H1 (cell line): ENCODE measurements at regions not wholly inside any gene's neighbourhood (a gene's known extent, or its start where the extent isn't known, plus 50 kb on each side); places are given as distances from the start of the nearest gene placed in this dataset.

ENCODE experiments used
- CTCF ChIA-PET: fragments of 300-600 bp; sonication (Branson Sonifier 250); formaldehyde crosslinking; loops from one replicate; lab custom pipeline; 2021; ENCODE audit not compliant: partially characterized antibody; lab: Charles Lee
- POLR2A ChIA-PET: fragments of 300-600 bp; sonication (Branson Sonifier 250); formaldehyde crosslinking; loops from one replicate; lab custom pipeline; 2021; ENCODE audit warnings: inconsistent platforms; ENCODE audit not compliant: partially characterized antibody; lab: Charles Lee
- DNase-seq, 2 experiments: peaks; one replicate each; pipeline versions ENCODE4 v3.0.0 to v3.0.0-alpha.2; 2010 to 2022; ENCODE audit warnings: low spot score in 2 of 2, low read depth in 1 of 2, mixed read lengths in 1 of 2
- FAIRE-seq: peaks from 2 replicates; lab custom pipeline; 2011; peaks lifted over from hg19 to GRCh38; lab: Jason Lieb, UNC
- H2AFZ ChIP-seq: 2 replicates; pipeline ENCODE4 v1.8.1; 2012; ENCODE audit warnings: low read length, inconsistent platforms
- H2AK5ac ChIP-seq: 2 replicates; pipeline ENCODE4 v1.6.1; 2013; ENCODE audit warnings: low read depth, low read length
- H2BK120ac ChIP-seq: replicated peaks from 2 replicates; pipeline ENCODE3; 2013; ENCODE audit warnings: low read depth, low read length, inconsistent platforms
- H2BK12ac ChIP-seq: 2 replicates; pipeline ENCODE4 v1.6.1; 2013; ENCODE audit warnings: low read depth, low read length
- H2BK15ac ChIP-seq: 2 replicates; pipeline ENCODE4 v1.6.1; 2013; ENCODE audit warnings: low read length
- H2BK20ac ChIP-seq: 2 replicates; pipeline ENCODE4 v1.6.1; 2013; ENCODE audit warnings: low read length
- H2BK5ac ChIP-seq: 2 replicates; pipeline ENCODE4 v1.6.1; 2013; ENCODE audit warnings: low read depth, low read length
- H3K14ac ChIP-seq: 2 replicates; pipeline ENCODE4 v1.6.1; 2013; ENCODE audit warnings: inconsistent platforms; ENCODE audit not compliant: insufficient read length
- H3K18ac ChIP-seq: 2 replicates; pipeline ENCODE4 v1.6.1; 2013; ENCODE audit warnings: low read length; ENCODE audit errors: extremely low read depth
- H3K23ac ChIP-seq: 2 replicates; pipeline ENCODE4 v1.6.1; 2013; ENCODE audit warnings: inconsistent platforms; ENCODE audit not compliant: insufficient read length
- H3K23me2 ChIP-seq: 2 replicates; pipeline ENCODE4 v1.6.1; 2013; ENCODE audit warnings: low read depth, low read length
- H3K27ac ChIP-seq: 2 replicates; pipeline ENCODE4 v1.6.1; 2011; ENCODE audit warnings: low read depth, low read length, inconsistent platforms
- H3K27me3 ChIP-seq, 4 experiments: replicated peaks in 1 of 4; 1 replicate in 1 of 4; 2 replicates in 3 of 4; pipeline versions ENCODE4 v1.6.1 to v1.8.1; 2011 to 2013; ENCODE audit warnings: low read length in 3 of 4, mild to moderate bottlenecking in 3 of 4, inconsistent platforms in 2 of 4, mixed read lengths in 2 of 4, moderate library complexity in 1 of 4; ENCODE audit not compliant: control insufficient read depth in 3 of 4, insufficient read depth in 3 of 4; ENCODE audit errors: extremely low read depth in 1 of 4
- H3K36me3 ChIP-seq, 4 experiments: 2 replicates each; pipeline versions ENCODE4 v1.6.1 to v1.8.1; 2011 to 2013; ENCODE audit warnings: mild to moderate bottlenecking in 4 of 4, low read length in 3 of 4, moderate library complexity in 2 of 4, control low read depth in 1 of 4, inconsistent platforms in 1 of 4; ENCODE audit not compliant: insufficient read depth in 4 of 4, control insufficient read depth in 2 of 4
- H3K4ac ChIP-seq: replicated peaks from 2 replicates; pipeline ENCODE3; 2013; ENCODE audit warnings: low read length, low read depth, mixed read lengths, inconsistent platforms; ENCODE audit not compliant: insufficient read length
- H3K4me1 ChIP-seq, 4 experiments: replicated peaks in 1 of 4; 1 replicate in 1 of 4; 2 replicates in 3 of 4; pipeline versions ENCODE4 v1.6.1 to v1.8.1; 2011 to 2013; ENCODE audit warnings: low read length in 3 of 4, inconsistent platforms in 2 of 4, mixed read lengths in 1 of 4; ENCODE audit not compliant: insufficient read depth in 4 of 4, control insufficient read depth in 3 of 4
- H3K4me2 ChIP-seq, 2 experiments: 2 replicates each; pipeline versions ENCODE4 v1.6.1 to v1.8.1; 2011 to 2013; ENCODE audit warnings: low read depth in 2 of 2, low read length in 2 of 2, control low read depth in 1 of 2, inconsistent platforms in 1 of 2, mild to moderate bottlenecking in 1 of 2; ENCODE audit not compliant: insufficient read depth in 1 of 2
- H3K4me3 ChIP-seq, 4 experiments: fragments of 200-600, 300-600 bp in 1 of 4; sonication (generic), shearing (Covaris generic), sonication (Bioruptor Twin) in 1 of 4; 2 replicates each; pipeline versions ENCODE4 v1.5.1 to v1.8.1; 2011 to 2016; ENCODE audit warnings: low read length in 4 of 4, low read depth in 3 of 4, control low read depth in 2 of 4, inconsistent platforms in 2 of 4, mild to moderate bottlenecking in 2 of 4, mixed read lengths in 1 of 4, moderate library complexity in 1 of 4; ENCODE audit not compliant: insufficient read depth in 2 of 4; ENCODE audit errors: extremely low read depth in 1 of 4
- H3K56ac ChIP-seq: replicated peaks from 2 replicates; pipeline ENCODE3; 2013; ENCODE audit warnings: low read depth, mild to moderate bottlenecking, mixed read lengths, low read length, inconsistent platforms; ENCODE audit not compliant: insufficient read length
- H3K79me1 ChIP-seq: 2 replicates; pipeline ENCODE4 v1.6.1; 2013; ENCODE audit warnings: low read depth, low read length, control low read depth
- H3K79me2 ChIP-seq, 2 experiments: 2 replicates each; pipeline versions ENCODE4 v1.6.1 to v1.8.1; 2012 to 2013; ENCODE audit warnings: low read length in 2 of 2, mild to moderate bottlenecking in 2 of 2, inconsistent platforms in 1 of 2; ENCODE audit not compliant: insufficient read depth in 2 of 2, control insufficient read depth in 1 of 2
- H3K9ac ChIP-seq, 4 experiments: replicated peaks in 1 of 4; 1 replicate in 1 of 4; 2 replicates in 3 of 4; pipeline versions ENCODE4 v1.6.1 to v1.8.1; 2011 to 2013; ENCODE audit warnings: low read depth in 3 of 4, low read length in 3 of 4, control low read depth in 2 of 4, mild to moderate bottlenecking in 2 of 4, moderate library complexity in 2 of 4, inconsistent platforms in 1 of 4; ENCODE audit errors: extremely low read depth in 1 of 4
- H3K9me3 ChIP-seq, 2 experiments: 2 replicates each; pipeline versions ENCODE4 v1.6.1 to v1.8.1; 2012 to 2013; ENCODE audit warnings: mild to moderate bottlenecking in 2 of 2, moderate library complexity in 2 of 2, control low read depth in 1 of 2, inconsistent platforms in 1 of 2, low read depth in 1 of 2, low read length in 1 of 2, mixed read lengths in 1 of 2; ENCODE audit not compliant: insufficient read depth in 2 of 2
- H4K20me1 ChIP-seq, 2 experiments: replicated peaks in 1 of 2; 2 replicates each; pipeline versions ENCODE3 to v1.8.1; 2011 to 2013; ENCODE audit warnings: inconsistent platforms in 2 of 2, low read length in 2 of 2, mild to moderate bottlenecking in 1 of 2; ENCODE audit not compliant: insufficient read depth in 2 of 2, control insufficient read depth in 1 of 2
- H4K5ac ChIP-seq: 2 replicates; pipeline ENCODE4 v1.6.1; 2013; ENCODE audit warnings: low read length, low read depth, mixed read lengths, inconsistent platforms; ENCODE audit not compliant: insufficient read length
- H4K8ac ChIP-seq: 2 replicates; pipeline ENCODE4 v1.8.0; 2013; ENCODE audit warnings: mild to moderate bottlenecking, moderate library complexity, low read length, inconsistent platforms; ENCODE audit not compliant: insufficient read depth; ENCODE audit errors: extremely low read depth
- H4K91ac ChIP-seq: replicated peaks from 2 replicates; pipeline ENCODE3; 2013; ENCODE audit warnings: low read length, mixed read lengths, inconsistent platforms; ENCODE audit not compliant: insufficient read length
- ASH2L ChIP-seq: fragments of 200-600, 300-600 bp; sonication (generic); IDR thresholded peaks from one replicate; pipeline ENCODE4 v1.7.1; 2017; ENCODE audit warnings: low read length
- BACH1 ChIP-seq: IDR thresholded peaks from 2 replicates; pipeline ENCODE4 v1.6.1; 2012; ENCODE audit warnings: low read length, improper control_type of control experiment
- CBX5 ChIP-seq: fragments of 300-800, 300-1000 bp; sonication (generic); IDR thresholded peaks from 2 replicates; pipeline ENCODE4 v1.7.1; 2016; ENCODE audit warnings: antibody characterized with exemption, low read length, low read depth
- CHD1 ChIP-seq: IDR thresholded peaks from 2 replicates; pipeline ENCODE4 v1.6.1; 2012; ENCODE audit warnings: low read depth, low read length, improper control_type of control experiment
- GABPA ChIP-seq: IDR thresholded peaks from 2 replicates; pipeline ENCODE4 v1.6.1; 2011; ENCODE audit warnings: mild to moderate bottlenecking, low read length, moderate library complexity, borderline replicate concordance; ENCODE audit not compliant: insufficient read depth
- KDM4A ChIP-seq: IDR thresholded peaks from one replicate; pipeline ENCODE4 v1.7.1; 2012; ENCODE audit warnings: low read depth, mild to moderate bottlenecking, moderate library complexity, low read length, inconsistent platforms; ENCODE audit not compliant: severe bottlenecking
- NANOG ChIP-seq: IDR thresholded peaks from 2 replicates; pipeline ENCODE4 v1.6.1; 2011; ENCODE audit warnings: low read length, low read depth, mild to moderate bottlenecking, inconsistent platforms; ENCODE audit not compliant: insufficient read depth, poor library complexity, severe bottlenecking
- SIN3A ChIP-seq, 2 experiments: IDR thresholded peaks in 1 of 2; conservative IDR thresholded peaks in 1 of 2; 2 replicates each; pipeline ENCODE4 v1.6.1; 2011 to 2012; ENCODE audit warnings: low read length in 2 of 2, improper control_type of control experiment in 1 of 2, low read depth in 1 of 2, mild to moderate bottlenecking in 1 of 2
- SUZ12 ChIP-seq: fragments of 200-600 bp; sonication (generic); IDR thresholded peaks from 2 replicates; pipeline ENCODE4 v1.6.1; 2012; ENCODE audit warnings: mild to moderate bottlenecking, inconsistent platforms, low read length, moderate library complexity, mixed read lengths
- TAF1 ChIP-seq: IDR thresholded peaks from 2 replicates; pipeline ENCODE4 v1.6.1; 2011; ENCODE audit warnings: mild to moderate bottlenecking, low read depth, low read length
- TAF7 ChIP-seq: optimal IDR thresholded peaks from 2 replicates; pipeline ENCODE3; 2011; ENCODE audit warnings: low read depth, mild to moderate bottlenecking, inconsistent platforms, low read length, moderate library complexity, borderline replicate concordance
- TBP ChIP-seq: IDR thresholded peaks from 2 replicates; pipeline ENCODE4 v1.6.1; 2011; ENCODE audit warnings: low read depth, low read length, improper control_type of control experiment
- TEAD4 ChIP-seq: IDR thresholded peaks from 2 replicates; pipeline ENCODE4 v1.6.1; 2012; ENCODE audit warnings: low read depth, low read length, inconsistent platforms, mixed read lengths
- WGBS, 2 experiments: shearing (Covaris generic) in 1 of 2; methylation state at CpG; one replicate each; pipeline versions ENCODE4 v1.1.6 to v1.1.7; 2013 to 2015; ENCODE audit warnings: low lambda C conversion rate in 2 of 2, mixed read lengths in 2 of 2, inconsistent platforms in 1 of 2, low coverage in 1 of 2, missing lambda C conversion rate in 1 of 2; ENCODE audit not compliant: insufficient replicate concordance in 2 of 2, insufficient coverage in 1 of 2, insufficient read length in 1 of 2; ENCODE audit errors: extremely low coverage in 1 of 2, missing lambda C conversion rate in 1 of 2; 5-methylcytosine and 5-hydroxymethylcytosine counted together

DNA sequence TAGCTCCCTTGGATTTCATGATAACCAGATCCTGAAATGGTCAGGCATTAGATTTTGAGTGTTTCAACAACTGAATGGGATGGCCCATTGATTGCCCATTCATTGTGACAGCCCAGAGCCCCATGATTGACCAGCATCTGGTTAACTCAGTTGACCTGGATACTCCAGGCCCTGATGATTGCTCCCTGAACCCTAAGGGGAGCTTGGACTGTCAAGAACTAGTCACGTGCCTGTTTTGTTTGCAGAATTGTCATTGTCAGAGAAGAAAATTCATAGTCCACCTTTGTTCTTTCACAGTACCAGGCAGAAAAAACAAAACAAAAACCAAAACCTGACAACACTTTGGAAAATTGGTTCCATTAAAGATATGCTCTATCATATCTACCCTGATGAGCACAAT is 241.3 kb upstream of the ONECUT1 start:
- no peaks in the 10 kb centered on the region for H3K79me1 ChIP-seq
- no peak overlapping the region for H2BK15ac ChIP-seq
- H3K18ac ChIP-seq: no peak overlapping the region
- FAIRE-seq: no peak
- no peak overlapping the region for H2BK5ac ChIP-seq
- H3K9me3 ChIP-seq: no peaks in the 10 kb centered on the region
- WGBS, 2 experiments: 95% methylated on average over 1 of the region's 1 CpG; no CpG with 5 or more reads in 1 of the 2 experiments
- no peak for TF ChIP-seq SIN3A (conservative IDR thresholded peaks at IDR 0.05 in 1 of 2, IDR thresholded peaks at IDR 0.05 in 1 of 2; ENCODE audit: low read depth in 1 of 2, low read length in 2 of 2)
- no peak for TF ChIP-seq TEAD4
- no peak for TF ChIP-seq GABPA
- TF ChIP-seq TAF1: no peak
- no peak for TF ChIP-seq CHD1
- TF ChIP-seq KDM4A: no peak
- no peak for TF ChIP-seq ASH2L
- TF ChIP-seq TAF7: no peak
- TF ChIP-seq NANOG: no peak
- no peak for TF ChIP-seq BACH1
- TF ChIP-seq TBP: no peak
- no peak for TF ChIP-seq CBX5
- no peak for TF ChIP-seq SUZ12
- TF ChIP-seq, all 59 proteins: peak for 0
- Histone ChIP-seq H3K4ac (no peak overlapping the region), H3K14ac (no peak overlapping the region), H2BK12ac (no peak overlapping the region), H3K4me3 (no peak overlapping the region), H3K27ac (no peak overlapping the region), H4K20me1 (no peaks in the 10 kb centered on the region), H2AK5ac (no peak overlapping the region), H3K23me2 (no peaks in the 10 kb centered on the region), H2AFZ (no peak overlapping the region), H3K4me2 (no peak overlapping the region), H3K4me1 (no peaks in the 10 kb centered on the region), H2BK20ac (no peak overlapping the region), H3K23ac (no peak overlapping the region), H3K27me3 (no peaks in the 10 kb centered on the region), H2BK120ac (no peak overlapping the region), H3K79me2 (no peaks in the 10 kb centered on the region), H3K36me3 (no peaks in the 10 kb centered on the region), H3K9ac (no peak overlapping the region), H3K56ac (no peak overlapping the region), H4K5ac (no peak overlapping the region), H4K8ac (no peak overlapping the region), H4K91ac (no peak overlapping the region)
- DNase-seq: no peak
- CTCF ChIA-PET: interaction anchor here (1.2 kb wide), 1 partner anchor 9 kb away, joined by 3 read pairs; no protein-coding TSS in a partner anchor
- POLR2A ChIA-PET: no interaction called here
